ENCODE measurements at regions not wholly inside any gene's neighbourhood (a gene's known extent, or its start where the extent isn't known, plus 50 kb on each side); places are given as distances from the start of the nearest gene placed in this dataset.

DNA sequence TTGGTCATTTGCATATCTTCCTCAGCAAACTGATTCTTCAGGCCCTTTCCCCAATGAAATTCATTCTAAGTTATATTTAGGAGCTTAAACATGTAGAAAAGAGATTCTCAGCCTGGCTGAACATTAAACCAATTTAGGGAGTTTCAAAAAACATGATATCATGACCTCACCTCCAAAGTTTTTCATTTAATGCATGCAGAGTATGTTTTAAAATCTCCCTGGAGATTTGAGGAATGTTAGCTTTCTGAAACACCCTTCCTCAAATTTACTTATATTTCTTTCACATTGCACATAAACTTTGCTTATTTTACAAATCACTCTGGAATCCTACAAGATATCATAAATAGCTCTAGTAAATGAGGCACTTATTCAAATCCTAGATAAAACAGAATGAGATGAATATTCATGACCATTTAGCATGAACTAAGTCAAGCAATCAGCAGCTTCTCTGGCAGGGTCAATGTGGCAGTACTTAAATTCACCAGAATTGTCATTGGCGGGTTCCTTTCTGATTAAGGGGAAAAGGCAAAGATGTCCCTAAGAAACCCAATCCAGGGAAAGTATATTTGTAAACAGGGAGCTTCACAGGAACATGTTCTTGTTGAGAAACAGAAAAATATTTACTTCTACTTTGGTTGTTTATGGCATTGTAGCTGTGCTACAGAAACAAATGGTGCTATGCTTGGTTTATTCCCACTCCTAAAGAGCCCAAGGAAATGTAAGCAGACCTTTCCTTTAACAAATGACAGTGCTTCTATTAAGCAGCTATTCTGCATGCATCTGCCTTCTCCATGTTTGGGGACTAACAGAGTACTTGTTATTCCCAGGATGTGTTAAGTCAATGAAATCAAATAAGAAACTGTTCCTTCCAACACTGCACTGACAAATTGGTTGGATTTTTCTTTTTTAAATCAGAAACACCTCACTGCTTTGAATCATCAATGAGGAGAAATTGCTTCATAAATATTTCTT, 162.3 kb downstream of the C11orf87 start:
- TF ChIP-seq, protein P1, sequence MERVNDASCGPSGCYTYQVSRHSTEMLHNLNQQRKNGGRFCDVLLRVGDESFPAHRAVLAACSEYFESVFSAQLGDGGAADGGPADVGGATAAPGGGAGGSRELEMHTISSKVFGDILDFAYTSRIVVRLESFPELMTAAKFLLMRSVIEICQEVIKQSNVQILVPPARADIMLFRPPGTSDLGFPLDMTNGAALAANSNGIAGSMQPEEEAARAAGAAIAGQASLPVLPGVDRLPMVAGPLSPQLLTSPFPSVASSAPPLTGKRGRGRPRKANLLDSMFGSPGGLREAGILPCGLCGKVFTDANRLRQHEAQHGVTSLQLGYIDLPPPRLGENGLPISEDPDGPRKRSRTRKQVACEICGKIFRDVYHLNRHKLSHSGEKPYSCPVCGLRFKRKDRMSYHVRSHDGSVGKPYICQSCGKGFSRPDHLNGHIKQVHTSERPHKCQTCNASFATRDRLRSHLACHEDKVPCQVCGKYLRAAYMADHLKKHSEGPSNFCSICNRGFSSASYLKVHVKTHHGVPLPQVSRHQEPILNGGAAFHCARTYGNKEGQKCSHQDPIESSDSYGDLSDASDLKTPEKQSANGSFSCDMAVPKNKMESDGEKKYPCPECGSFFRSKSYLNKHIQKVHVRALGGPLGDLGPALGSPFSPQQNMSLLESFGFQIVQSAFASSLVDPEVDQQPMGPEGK (CRISPR knock-in tag; IDR thresholded peaks at IDR 0.05; ENCODE audit: borderline replicate concordance), result no peak
- TF ChIP-seq ZFP30 (CRISPR knock-in tag; IDR thresholded peaks at IDR 0.05) (no peak), CSDC2 (CRISPR knock-in tag; IDR thresholded peaks at IDR 0.05) (no peak), ZNF565 (CRISPR knock-in tag; conservative IDR thresholded peaks at IDR 0.05; ENCODE audit: low read depth) (no peak), ZNF8 (CRISPR knock-in tag; IDR thresholded peaks at IDR 0.05) (no peak), TCF4 (CRISPR knock-in tag; IDR thresholded peaks at IDR 0.05; ENCODE audit: borderline replicate concordance) (no peak), ZNF70 (CRISPR knock-in tag; IDR thresholded peaks at IDR 0.05) (no peak), RARB (CRISPR knock-in tag; IDR thresholded peaks at IDR 0.05) (no peak)
- TF ChIP-seq, protein P2, sequence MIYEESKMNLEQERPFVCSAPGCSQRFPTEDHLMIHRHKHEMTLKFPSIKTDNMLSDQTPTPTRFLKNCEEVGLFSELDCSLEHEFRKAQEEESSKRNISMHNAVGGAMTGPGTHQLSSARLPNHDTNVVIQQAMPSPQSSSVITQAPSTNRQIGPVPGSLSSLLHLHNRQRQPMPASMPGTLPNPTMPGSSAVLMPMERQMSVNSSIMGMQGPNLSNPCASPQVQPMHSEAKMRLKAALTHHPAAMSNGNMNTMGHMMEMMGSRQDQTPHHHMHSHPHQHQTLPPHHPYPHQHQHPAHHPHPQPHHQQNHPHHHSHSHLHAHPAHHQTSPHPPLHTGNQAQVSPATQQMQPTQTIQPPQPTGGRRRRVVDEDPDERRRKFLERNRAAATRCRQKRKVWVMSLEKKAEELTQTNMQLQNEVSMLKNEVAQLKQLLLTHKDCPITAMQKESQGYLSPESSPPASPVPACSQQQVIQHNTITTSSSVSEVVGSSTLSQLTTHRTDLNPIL (CRISPR knock-in tag; IDR thresholded peaks at IDR 0.05; ENCODE audit: low read depth), result no peak

Measured in SK-N-SH treated with all-trans-retinoic acid at 6 μM for 48 hours (cell line).